SK-N-SH treated with all-trans-retinoic acid at 6 μM for 48 hours (cell line): ENCODE measurements at regions not wholly inside any gene's neighbourhood (a gene's known extent, or its start where the extent isn't known, plus 50 kb on each side); places are given as distances from the start of the nearest gene placed in this dataset.

ENCODE experiments used
- ARNTL ChIP-seq: fragments of 450-650 bp; formaldehyde crosslinking; IDR thresholded peaks from 2 replicates; pipeline ENCODE4 v1.5.0; 2020; ENCODE audit warnings: low read depth, mild to moderate bottlenecking, moderate library complexity, borderline replicate concordance
- BACH2 ChIP-seq: fragments of 250-450 bp; sonication (Bioruptor Pico); IDR thresholded peaks from 2 replicates; pipeline ENCODE4 v1.9.0; 2021; ENCODE audit warnings: mild to moderate bottlenecking, borderline replicate concordance
- CSDC2 ChIP-seq: fragments of 250-450 bp; sonication (Bioruptor Pico); IDR thresholded peaks from 2 replicates; pipeline ENCODE4 v1.5.0; 2020; ENCODE audit warnings: mild to moderate bottlenecking, moderate library complexity
- ISL1 ChIP-seq: fragments of 250-450 bp; sonication (Bioruptor Pico); IDR thresholded peaks from 2 replicates; pipeline ENCODE4 v2.1.2; 2022; ENCODE audit warnings: mild to moderate bottlenecking, moderate library complexity
- OSR1 ChIP-seq: fragments of 250-450 bp; sonication (Bioruptor Pico); IDR thresholded peaks from 2 replicates; pipeline ENCODE4 v1.8.0; 2022; ENCODE audit warnings: moderate library complexity, mild to moderate bottlenecking, inconsistent platforms
- SNAI2 ChIP-seq: fragments of 250-450 bp; sonication (Bioruptor Pico); IDR thresholded peaks from 2 replicates; pipeline ENCODE4 v1.5.0; 2020; ENCODE audit warnings: mild to moderate bottlenecking, moderate library complexity
- ZFP3 ChIP-seq: fragments of 250-450 bp; sonication (Bioruptor Pico); IDR thresholded peaks from 2 replicates; pipeline ENCODE4 v1.5.0; 2020; ENCODE audit warnings: mild to moderate bottlenecking, moderate library complexity
- ZFP30 ChIP-seq: fragments of 450-650 bp; formaldehyde crosslinking; IDR thresholded peaks from 2 replicates; pipeline ENCODE4 v1.5.0; 2022; ENCODE audit warnings: mild to moderate bottlenecking, moderate library complexity
- ZNF565 ChIP-seq: fragments of 450-650 bp; formaldehyde crosslinking; conservative IDR thresholded peaks from 2 replicates; pipeline ENCODE4 v1.5.0; 2020; ENCODE audit warnings: low read depth, mild to moderate bottlenecking, moderate library complexity
- ZNF70 ChIP-seq: fragments of 450-650 bp; formaldehyde crosslinking; IDR thresholded peaks from 2 replicates; pipeline ENCODE4 v1.5.0; 2020; ENCODE audit warnings: mild to moderate bottlenecking, moderate library complexity
- TF ChIP-seq, protein P1 (sequence below): fragments of 250-450 bp; sonication (Bioruptor Pico); IDR thresholded peaks from 2 replicates; pipeline ENCODE4 v1.8.0; 2020; ENCODE audit warnings: mild to moderate bottlenecking, moderate library complexity, borderline replicate concordance
- TF ChIP-seq, protein P2 (sequence below): fragments of 250-450 bp; sonication (Bioruptor Pico); IDR thresholded peaks from 2 replicates; pipeline ENCODE4 v1.5.1; 2020; ENCODE audit warnings: low read depth, mild to moderate bottlenecking, moderate library complexity
- TF ChIP-seq, protein P3 (sequence below): fragments of 250-450 bp; sonication (Bioruptor Pico); IDR thresholded peaks from 2 replicates; pipeline ENCODE4 v1.5.1; 2021; ENCODE audit warnings: mild to moderate bottlenecking, moderate library complexity

DNA sequence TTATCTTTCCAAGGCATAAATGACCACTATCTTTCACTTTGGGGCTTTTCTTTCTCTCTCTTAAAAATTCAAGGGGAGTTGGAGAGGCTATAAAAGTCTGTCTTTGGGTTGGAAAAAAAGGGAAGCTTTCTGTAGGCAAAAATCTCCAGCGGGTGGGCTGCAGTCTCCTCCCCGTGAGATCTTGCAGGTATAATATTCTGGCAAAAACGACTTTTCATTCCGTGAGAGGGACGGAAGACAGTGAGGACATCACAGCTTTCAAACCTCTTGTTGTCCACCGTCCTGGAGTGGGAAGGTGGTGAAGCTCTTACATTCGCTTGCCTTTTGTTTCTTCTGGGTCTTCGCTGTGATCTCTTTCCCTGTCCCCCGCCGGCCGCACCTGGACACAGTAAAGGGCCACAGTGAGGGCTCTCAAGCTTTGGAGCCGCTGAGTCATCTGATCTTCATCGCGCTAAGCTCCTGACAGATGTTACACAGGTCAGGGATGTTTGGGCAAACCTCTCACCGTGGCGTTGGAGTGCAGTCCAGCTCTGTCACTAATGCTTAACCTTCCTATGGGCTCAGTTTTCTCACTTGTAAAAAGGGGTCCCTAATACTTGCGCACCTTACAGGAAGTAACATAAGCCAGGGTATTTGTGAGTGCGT is 61.9 kb upstream of the MEGF10 start:
- TF ChIP-seq ZFP3 (no peak), ZFP30 (CRISPR knock-in tag) (no peak), SNAI2 (CRISPR knock-in tag) (no peak), OSR1 (CRISPR knock-in tag) (no peak), ZNF565 (CRISPR knock-in tag) (no peak), ARNTL (CRISPR knock-in tag) (no peak), ISL1 (CRISPR knock-in tag) (no peak), BACH2 (no peak), CSDC2 (CRISPR knock-in tag) (no peak), ZNF70 (CRISPR knock-in tag) (no peak)
- TF ChIP-seq, protein P1, sequence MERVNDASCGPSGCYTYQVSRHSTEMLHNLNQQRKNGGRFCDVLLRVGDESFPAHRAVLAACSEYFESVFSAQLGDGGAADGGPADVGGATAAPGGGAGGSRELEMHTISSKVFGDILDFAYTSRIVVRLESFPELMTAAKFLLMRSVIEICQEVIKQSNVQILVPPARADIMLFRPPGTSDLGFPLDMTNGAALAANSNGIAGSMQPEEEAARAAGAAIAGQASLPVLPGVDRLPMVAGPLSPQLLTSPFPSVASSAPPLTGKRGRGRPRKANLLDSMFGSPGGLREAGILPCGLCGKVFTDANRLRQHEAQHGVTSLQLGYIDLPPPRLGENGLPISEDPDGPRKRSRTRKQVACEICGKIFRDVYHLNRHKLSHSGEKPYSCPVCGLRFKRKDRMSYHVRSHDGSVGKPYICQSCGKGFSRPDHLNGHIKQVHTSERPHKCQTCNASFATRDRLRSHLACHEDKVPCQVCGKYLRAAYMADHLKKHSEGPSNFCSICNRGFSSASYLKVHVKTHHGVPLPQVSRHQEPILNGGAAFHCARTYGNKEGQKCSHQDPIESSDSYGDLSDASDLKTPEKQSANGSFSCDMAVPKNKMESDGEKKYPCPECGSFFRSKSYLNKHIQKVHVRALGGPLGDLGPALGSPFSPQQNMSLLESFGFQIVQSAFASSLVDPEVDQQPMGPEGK (CRISPR knock-in tag): no peak
- TF ChIP-seq, protein P2, sequence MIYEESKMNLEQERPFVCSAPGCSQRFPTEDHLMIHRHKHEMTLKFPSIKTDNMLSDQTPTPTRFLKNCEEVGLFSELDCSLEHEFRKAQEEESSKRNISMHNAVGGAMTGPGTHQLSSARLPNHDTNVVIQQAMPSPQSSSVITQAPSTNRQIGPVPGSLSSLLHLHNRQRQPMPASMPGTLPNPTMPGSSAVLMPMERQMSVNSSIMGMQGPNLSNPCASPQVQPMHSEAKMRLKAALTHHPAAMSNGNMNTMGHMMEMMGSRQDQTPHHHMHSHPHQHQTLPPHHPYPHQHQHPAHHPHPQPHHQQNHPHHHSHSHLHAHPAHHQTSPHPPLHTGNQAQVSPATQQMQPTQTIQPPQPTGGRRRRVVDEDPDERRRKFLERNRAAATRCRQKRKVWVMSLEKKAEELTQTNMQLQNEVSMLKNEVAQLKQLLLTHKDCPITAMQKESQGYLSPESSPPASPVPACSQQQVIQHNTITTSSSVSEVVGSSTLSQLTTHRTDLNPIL (CRISPR knock-in tag): no peak
- TF ChIP-seq, protein P3, sequence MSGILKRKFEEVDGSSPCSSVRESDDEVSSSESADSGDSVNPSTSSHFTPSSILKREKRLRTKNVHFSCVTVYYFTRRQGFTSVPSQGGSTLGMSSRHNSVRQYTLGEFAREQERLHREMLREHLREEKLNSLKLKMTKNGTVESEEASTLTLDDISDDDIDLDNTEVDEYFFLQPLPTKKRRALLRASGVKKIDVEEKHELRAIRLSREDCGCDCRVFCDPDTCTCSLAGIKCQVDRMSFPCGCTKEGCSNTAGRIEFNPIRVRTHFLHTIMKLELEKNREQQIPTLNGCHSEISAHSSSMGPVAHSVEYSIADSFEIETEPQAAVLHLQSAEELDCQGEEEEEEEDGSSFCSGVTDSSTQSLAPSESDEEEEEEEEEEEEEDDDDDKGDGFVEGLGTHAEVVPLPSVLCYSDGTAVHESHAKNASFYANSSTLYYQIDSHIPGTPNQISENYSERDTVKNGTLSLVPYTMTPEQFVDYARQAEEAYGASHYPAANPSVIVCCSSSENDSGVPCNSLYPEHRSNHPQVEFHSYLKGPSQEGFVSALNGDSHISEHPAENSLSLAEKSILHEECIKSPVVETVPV (CRISPR knock-in tag): no peak
